ENCODE measurements at regions not wholly inside any gene's neighbourhood (a gene's known extent, or its start where the extent isn't known, plus 50 kb on each side); places are given as distances from the start of the nearest gene placed in this dataset.

DNA sequence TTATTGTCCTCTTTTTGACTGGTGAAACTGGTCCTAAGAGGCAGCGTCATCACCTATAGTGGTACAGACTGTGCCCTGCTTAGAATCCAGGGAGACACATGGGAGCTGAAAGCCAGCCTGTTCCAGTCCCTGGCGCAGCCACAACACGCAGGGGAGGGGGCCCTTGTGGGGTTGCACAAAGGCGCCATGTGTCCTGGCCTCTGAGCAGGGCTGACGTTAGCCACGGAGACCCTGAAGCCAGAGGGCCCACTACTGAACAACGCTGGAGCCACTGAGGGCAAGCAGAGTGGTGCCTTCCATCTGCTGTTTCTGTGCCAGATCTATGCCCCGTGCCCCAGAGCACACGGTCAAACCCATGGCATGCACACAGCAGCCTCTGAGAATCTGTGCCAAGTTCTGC is 147.3 kb downstream of the ACTL7B start:
- TF ChIP-seq, protein P1, sequence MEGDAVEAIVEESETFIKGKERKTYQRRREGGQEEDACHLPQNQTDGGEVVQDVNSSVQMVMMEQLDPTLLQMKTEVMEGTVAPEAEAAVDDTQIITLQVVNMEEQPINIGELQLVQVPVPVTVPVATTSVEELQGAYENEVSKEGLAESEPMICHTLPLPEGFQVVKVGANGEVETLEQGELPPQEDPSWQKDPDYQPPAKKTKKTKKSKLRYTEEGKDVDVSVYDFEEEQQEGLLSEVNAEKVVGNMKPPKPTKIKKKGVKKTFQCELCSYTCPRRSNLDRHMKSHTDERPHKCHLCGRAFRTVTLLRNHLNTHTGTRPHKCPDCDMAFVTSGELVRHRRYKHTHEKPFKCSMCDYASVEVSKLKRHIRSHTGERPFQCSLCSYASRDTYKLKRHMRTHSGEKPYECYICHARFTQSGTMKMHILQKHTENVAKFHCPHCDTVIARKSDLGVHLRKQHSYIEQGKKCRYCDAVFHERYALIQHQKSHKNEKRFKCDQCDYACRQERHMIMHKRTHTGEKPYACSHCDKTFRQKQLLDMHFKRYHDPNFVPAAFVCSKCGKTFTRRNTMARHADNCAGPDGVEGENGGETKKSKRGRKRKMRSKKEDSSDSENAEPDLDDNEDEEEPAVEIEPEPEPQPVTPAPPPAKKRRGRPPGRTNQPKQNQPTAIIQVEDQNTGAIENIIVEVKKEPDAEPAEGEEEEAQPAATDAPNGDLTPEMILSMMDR (IDR thresholded peaks at IDR 0.05; ENCODE audit: low read depth, low read length, missing input control) = no peak
- TF ChIP-seq RAD21 (IDR thresholded peaks at IDR 0.05) = no peak
- TF ChIP-seq RXRA (IDR thresholded peaks at IDR 0.05) = no peak
- TF ChIP-seq GABPA (IDR thresholded peaks at IDR 0.05 in 1 of 2, conservative IDR thresholded peaks at IDR 0.05 in 1 of 2) = no peak
- TF ChIP-seq REST (IDR thresholded peaks at IDR 0.05) = no peak
- no peak for TF ChIP-seq TAF1 (conservative IDR thresholded peaks at IDR 0.05)
- TF ChIP-seq JUND (IDR thresholded peaks at IDR 0.05) = no peak
- no peak for TF ChIP-seq HNF4G (IDR thresholded peaks at IDR 0.05)
